Spleen (tissue), 11 donors: ENCODE measurements at regions not wholly inside any gene's neighbourhood (a gene's known extent, or its start where the extent isn't known, plus 50 kb on each side); places are given as distances from the start of the nearest gene placed in this dataset.
"Not testable (repeated sequence)": the region's sequence is repeated elsewhere in the genome, so short reads cannot be mapped to it uniquely, and the experiment has no call there.

Experiments
- DNase-seq: peaks from one replicate; pipeline ENCODE4 v3.0.0-alpha.2; 2020
- H3K27ac ChIP-seq, 8 donors: fragments of 200-600 bp; sonication (generic) in 7 of 8; 1 replicate in 4 of 8; 2 replicates in 4 of 8; pipeline versions ENCODE4 v1.5.0 to v1.8.0; 2016 to 2021; ENCODE audit warnings: inconsistent platforms in 4 of 8, mild to moderate bottlenecking in 4 of 8, moderate library complexity in 1 of 8
- H3K27me3 ChIP-seq, 7 donors: fragments of 200-600 bp; sonication (generic) in 6 of 7; replicated peaks in 1 of 7; 1 replicate in 4 of 7; 2 replicates in 3 of 7; pipeline versions ENCODE4 v1.5.0 to v1.8.0; 2016 to 2021; ENCODE audit warnings: inconsistent platforms in 3 of 7, mild to moderate bottlenecking in 1 of 7
- H3K36me3 ChIP-seq, 6 donors: fragments of 200-600 bp; sonication (generic) in 5 of 6; 1 replicate in 4 of 6; 2 replicates in 2 of 6; pipeline versions ENCODE4 v1.5.0 to v1.8.0; 2016 to 2021; ENCODE audit warnings: inconsistent platforms in 2 of 6
- H3K4me1 ChIP-seq, 6 donors: fragments of 200-600 bp; sonication (generic) in 5 of 6; 1 replicate in 3 of 6; 2 replicates in 3 of 6; pipeline versions ENCODE4 v1.5.0 to v1.8.0; 2016 to 2021; ENCODE audit warnings: inconsistent platforms in 3 of 6
- H3K4me3 ChIP-seq, 8 donors: fragments of 200-600 bp; sonication (generic) in 7 of 8; 1 replicate in 4 of 8; 2 replicates in 4 of 8; pipeline versions ENCODE4 v1.5.0 to v1.8.0; 2016 to 2021; ENCODE audit warnings: inconsistent platforms in 4 of 8, mild to moderate bottlenecking in 4 of 8, moderate library complexity in 2 of 8
- H3K9me3 ChIP-seq, 8 donors: fragments of 200-600 bp; sonication (generic) in 7 of 8; 1 replicate in 4 of 8; 2 replicates in 4 of 8; pipeline versions ENCODE4 v1.5.0 to v1.8.0; 2016 to 2021; ENCODE audit warnings: inconsistent platforms in 4 of 8
- POLR2A ChIP-seq, 3 donors: fragments of 450-650 bp; IDR thresholded peaks; one replicate each; pipeline ENCODE4 v1.5.1; 2017; ENCODE audit warnings: antibody characterized with exemption in 3 of 3, mild to moderate bottlenecking in 1 of 3
- POLR2AphosphoS5 ChIP-seq, 3 donors: sonication (generic); formaldehyde crosslinking; IDR thresholded peaks; one replicate each; pipeline ENCODE4 v1.5.1; 2017; ENCODE audit warnings: antibody characterized with exemption in 3 of 3
- WGBS, 5 donors: extraction: QIAGEN DNeasy Blood & Tissue Kit in 3 of 5; methylation state at CpG; one replicate each; pipeline versions ENCODE4 v1.1.5 to v1.1.7; 2013 to 2018; 5-methylcytosine and 5-hydroxymethylcytosine counted together
- intact Hi-C: fragments of 100-400 bp; cut with DNase I; formaldehyde crosslinking; loops from one replicate; pipeline ENCODE4 v1.15.0; 2023; ENCODE audit warnings: low total_unique reads
- TF ChIP-seq, protein P1 (sequence below), 11 experiments: fragments of 200-600 bp in 7 of 11; fragments of 450-650 bp in 4 of 11; sonication (generic) in 4 of 11; IDR thresholded peaks in 8 of 11; conservative IDR thresholded peaks in 3 of 11; 1 replicate in 7 of 11; 2 replicates in 4 of 11; pipeline versions ENCODE4 v1.4.0 to v1.8.0; 2016 to 2021; ENCODE audit warnings: antibody characterized with exemption in 11 of 11, inconsistent platforms in 4 of 11, mild to moderate bottlenecking in 1 of 11
- donor health status: healthy with polysubstance abuse.
- donor health status: DM: no; HTN: no; CAD: no; lungs with moderate emphysema.
- donor health status: DM: no; HTN: no; CAD: no.
- donor health status: Bipolar disorder and iron deficiency.
- donor health status: healthy.
- donor health status: DM: no; HTN: no; CAD: no.
- donor health status: DM: yes; HTN: yes; CAD: no.

DNA sequence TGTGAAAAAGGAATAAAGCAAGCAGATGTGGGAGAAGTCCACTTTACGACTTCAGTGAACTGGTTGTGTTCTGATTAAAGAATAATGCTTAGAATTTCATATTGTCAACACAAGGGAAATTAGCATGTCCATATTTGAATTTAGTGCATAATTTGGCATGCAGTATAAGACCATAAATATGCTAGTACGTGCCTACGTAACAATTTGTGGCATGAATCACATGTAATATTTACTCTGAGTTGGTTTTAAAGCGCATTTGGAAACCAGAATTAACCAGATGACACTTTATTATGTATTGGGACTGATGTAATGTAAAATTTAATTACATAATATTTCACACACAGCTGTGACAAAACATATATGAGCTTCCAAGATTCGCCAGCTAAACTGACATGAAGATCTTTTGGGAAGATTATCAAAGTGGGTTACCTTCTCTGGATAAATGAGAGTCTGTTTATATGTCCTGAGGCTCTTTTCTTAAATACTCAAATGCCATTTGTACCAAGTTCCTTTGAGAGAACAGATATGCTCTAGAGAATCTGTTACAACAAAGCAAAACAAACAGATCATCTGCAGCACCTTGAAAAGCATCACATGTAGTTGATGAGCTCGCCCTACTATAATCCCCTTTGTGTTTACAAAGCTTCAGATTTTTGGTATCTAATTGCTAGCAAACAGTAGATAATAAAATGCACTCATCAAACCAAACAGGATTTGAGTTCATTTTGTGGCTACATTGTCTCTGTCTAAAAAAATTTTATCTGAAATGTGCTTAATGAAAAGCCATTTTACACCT lies 1468.6 kb downstream of the CDH11 start:
- Histone ChIP-seq H3K27ac (no peak overlapping the region), H3K9me3 (peaks cover 0 to 3% (median 0%) of the 10 kb centered on the region in 8 donors), H3K4me3 (no peak overlapping the region), H3K27me3 (no peaks in the 10 kb centered on the region), H3K36me3 (no peaks in the 10 kb centered on the region), H3K4me1 (no peaks in the 10 kb centered on the region)
- DNase-seq, result no peak
- intact Hi-C loops, result no loop called here
- WGBS, 5 donors, result 71 to 86% (median 76%) methylated on average over 6 of the region's 6 CpGs
- TF ChIP-seq, protein P1, sequence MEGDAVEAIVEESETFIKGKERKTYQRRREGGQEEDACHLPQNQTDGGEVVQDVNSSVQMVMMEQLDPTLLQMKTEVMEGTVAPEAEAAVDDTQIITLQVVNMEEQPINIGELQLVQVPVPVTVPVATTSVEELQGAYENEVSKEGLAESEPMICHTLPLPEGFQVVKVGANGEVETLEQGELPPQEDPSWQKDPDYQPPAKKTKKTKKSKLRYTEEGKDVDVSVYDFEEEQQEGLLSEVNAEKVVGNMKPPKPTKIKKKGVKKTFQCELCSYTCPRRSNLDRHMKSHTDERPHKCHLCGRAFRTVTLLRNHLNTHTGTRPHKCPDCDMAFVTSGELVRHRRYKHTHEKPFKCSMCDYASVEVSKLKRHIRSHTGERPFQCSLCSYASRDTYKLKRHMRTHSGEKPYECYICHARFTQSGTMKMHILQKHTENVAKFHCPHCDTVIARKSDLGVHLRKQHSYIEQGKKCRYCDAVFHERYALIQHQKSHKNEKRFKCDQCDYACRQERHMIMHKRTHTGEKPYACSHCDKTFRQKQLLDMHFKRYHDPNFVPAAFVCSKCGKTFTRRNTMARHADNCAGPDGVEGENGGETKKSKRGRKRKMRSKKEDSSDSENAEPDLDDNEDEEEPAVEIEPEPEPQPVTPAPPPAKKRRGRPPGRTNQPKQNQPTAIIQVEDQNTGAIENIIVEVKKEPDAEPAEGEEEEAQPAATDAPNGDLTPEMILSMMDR (IDR thresholded peaks at IDR 0.05 in 8 of 11, conservative IDR thresholded peaks at IDR 0.05 in 3 of 11), result no peak
- TF ChIP-seq POLR2AphosphoS5 (IDR thresholded peaks at IDR 0.05) (no peak), POLR2A (IDR thresholded peaks at IDR 0.05) (no peak)

DNA sequence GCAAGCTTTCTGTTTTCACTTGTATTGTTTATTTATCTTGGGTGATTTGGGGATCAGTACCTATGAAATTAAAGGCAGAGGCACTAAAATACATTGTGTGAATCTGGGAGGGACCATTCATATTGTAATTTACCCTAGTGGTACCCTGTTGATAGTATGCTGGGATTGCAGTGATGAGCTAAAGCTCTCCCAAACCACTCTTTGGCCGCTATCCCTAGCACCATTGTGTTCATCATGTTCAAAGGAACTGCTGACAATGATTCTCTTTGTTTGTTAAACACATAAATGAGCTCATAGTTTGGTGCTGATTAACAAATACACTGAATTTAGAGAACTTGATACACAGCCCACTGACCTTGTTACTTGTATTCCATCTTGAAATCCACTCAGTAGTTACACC lies 1469.8 kb downstream of the CDH11 start:
- intact Hi-C loops, result no loop called here
- Histone ChIP-seq H3K4me1 (no peaks in the 10 kb centered on the region), H3K36me3 (no peaks in the 10 kb centered on the region), H3K27me3 (no peaks in the 10 kb centered on the region), H3K9me3 (peaks cover 0 to 7% (median 0%) of the 10 kb centered on the region in 8 donors), H3K27ac (no peak overlapping the region), H3K4me3 (no peak overlapping the region)
- TF ChIP-seq, protein P1 (IDR thresholded peaks at IDR 0.05 in 8 of 11, conservative IDR thresholded peaks at IDR 0.05 in 3 of 11), result no peak
- no peak for TF ChIP-seq POLR2AphosphoS5 (IDR thresholded peaks at IDR 0.05)
- TF ChIP-seq POLR2A (IDR thresholded peaks at IDR 0.05), result no peak
- DNase-seq, result no peak
- 60 to 94% (median 74%) methylated on average over 1 of the region's 1 CpG for WGBS, 5 donors

DNA sequence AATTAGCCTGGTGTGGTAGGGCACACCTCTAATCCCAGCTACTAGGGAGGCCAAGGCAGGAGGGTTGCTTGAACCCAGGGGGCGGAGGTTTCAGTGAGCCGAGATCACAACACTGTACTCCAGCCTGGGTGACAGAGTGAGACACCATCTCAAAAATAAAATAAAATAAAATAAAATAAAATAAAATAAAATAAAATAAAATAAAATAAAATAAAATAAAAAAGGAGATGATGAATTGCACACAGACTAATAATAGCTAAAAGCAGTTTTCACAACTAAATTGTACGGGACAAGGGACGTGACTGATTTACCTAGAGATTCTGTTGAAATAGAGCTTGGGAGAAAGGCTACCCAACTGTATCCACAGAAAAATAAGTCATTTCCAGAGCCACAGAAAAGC lies 1471.3 kb downstream of the CDH11 start:
- Histone ChIP-seq H3K9me3 (peaks cover 0 to 7% (median 0%) of the 10 kb centered on the region in 8 donors), H3K27me3 (no peaks in the 10 kb centered on the region), H3K4me3 (no peak overlapping the region), H3K36me3 (no peaks in the 10 kb centered on the region), H3K4me1 (no peaks in the 10 kb centered on the region), H3K27ac (no peak overlapping the region)
- intact Hi-C loops, result no loop called here
- TF ChIP-seq POLR2A (IDR thresholded peaks at IDR 0.05) (no peak), POLR2AphosphoS5 (IDR thresholded peaks at IDR 0.05) (no peak)
- TF ChIP-seq, protein P1 (IDR thresholded peaks at IDR 0.05 in 8 of 11, conservative IDR thresholded peaks at IDR 0.05 in 3 of 11), result no peak
- WGBS, 5 donors, result 83 to 100% (median 95%) methylated on average over 4 of the region's 4 CpGs
- no peak for DNase-seq

DNA sequence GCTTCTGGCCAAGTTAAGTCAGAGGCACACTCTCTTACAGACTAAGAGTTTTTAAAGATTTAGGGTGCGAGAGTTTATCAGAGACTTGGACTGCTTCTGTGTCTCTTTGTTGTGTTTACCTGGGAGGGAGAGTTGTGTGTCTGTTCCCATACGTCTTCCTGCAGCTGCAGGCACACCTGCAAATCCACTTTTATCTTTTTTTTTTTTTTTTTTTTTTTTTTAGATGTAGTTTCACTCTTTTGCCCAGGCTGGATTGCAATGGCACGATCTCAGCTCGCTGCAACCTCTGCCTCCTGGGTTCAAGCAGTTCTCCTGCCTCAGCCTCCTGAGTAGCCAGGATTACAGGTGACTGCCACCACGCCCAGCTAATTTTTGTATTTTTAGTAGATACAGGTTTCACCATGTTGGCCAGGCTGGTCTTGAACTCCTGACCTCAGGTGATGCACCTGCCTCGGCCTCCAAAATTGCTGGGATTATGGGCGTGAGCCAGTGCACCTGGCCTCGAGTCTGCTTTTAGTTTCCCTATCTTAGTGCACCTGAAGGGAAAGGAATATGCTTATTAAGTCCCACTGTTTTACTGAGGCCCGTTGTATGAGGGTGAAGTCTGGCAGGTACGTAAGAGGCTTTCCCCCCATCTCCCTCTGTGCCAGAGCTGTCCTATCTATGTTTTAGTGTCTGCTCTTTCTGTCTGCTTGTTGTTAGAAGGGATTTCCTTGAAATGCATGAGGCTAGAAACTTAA lies 1488.0 kb downstream of the CDH11 start:
- intact Hi-C loops, result not testable (repeated sequence)
- WGBS, 5 donors, result 80 to 87% (median 85%) methylated on average over 10 of the region's 10 CpGs

More for the DNA sequence above, 1488.0 kb downstream of the CDH11 start:
- peaks cover 0 to 26% (median 12%) of the 10 kb centered on the region in 8 donors for H3K9me3 ChIP-seq
- not testable (repeated sequence) for H3K27ac ChIP-seq, DNase-seq, H3K4me1 ChIP-seq, H3K27me3 ChIP-seq, H3K4me3 ChIP-seq, H3K36me3 ChIP-seq
